ENCODE measurements at regions not wholly inside any gene's neighbourhood (a gene's known extent, or its start where the extent isn't known, plus 50 kb on each side); places are given as distances from the start of the nearest gene placed in this dataset.

GRCh38 chr3:67305160-67305559, 307.1 kb downstream of the KBTBD8 start:
- Histone ChIP-seq H3K4me3 (ENCODE audit: low read length) (no peak overlapping the region), H3K4me1 (ENCODE audit: control insufficient read depth, insufficient read depth, low read length) (no peaks in the 10 kb centered on the region), H3K27ac (ENCODE audit: low read length) (no peak overlapping the region), H3K27me3 (ENCODE audit: control insufficient read depth, insufficient read depth) (no peaks in the 10 kb centered on the region), H3K9me3 (ENCODE audit: control insufficient read depth, low read length) (no peaks in the 10 kb centered on the region)
- 78% methylated on average over 2 of the region's 2 CpGs for WGBS
- ATAC-seq (no peak), DNase-seq (no peak)
- intact Hi-C loops (cut with DNase I): no loop called here

DNA sequence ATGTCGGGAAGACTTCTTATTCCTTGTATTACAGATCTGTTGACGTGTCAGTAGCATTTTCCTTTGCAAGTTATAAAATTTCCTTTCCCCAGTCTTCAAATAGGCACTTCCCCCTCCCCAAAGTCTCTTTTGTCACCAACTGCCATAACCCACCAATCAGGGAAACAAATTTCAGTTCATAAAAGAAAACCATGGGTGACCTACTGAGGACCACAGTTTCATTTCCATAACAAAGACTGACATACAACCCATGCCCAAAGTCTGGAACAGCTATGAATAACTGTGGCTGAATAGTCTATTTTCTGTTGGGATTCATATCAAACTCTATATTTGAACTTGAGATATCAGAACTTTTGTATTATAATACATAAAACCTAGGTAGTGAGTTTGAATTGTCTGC, 307.8 kb downstream of the KBTBD8 start:
- ATAC-seq: no peak
- no peaks in the 10 kb centered on the region for H3K4me1 ChIP-seq (ENCODE audit: control insufficient read depth, insufficient read depth, low read length)
- 66% methylated on average over 2 of the region's 2 CpGs for whole genome bisulfite sequencing
- H3K9me3 ChIP-seq (ENCODE audit: control insufficient read depth, low read length): no peaks in the 10 kb centered on the region
- no peak overlapping the region for H3K4me3 ChIP-seq (ENCODE audit: low read length)
- no peaks in the 10 kb centered on the region for H3K27me3 ChIP-seq (ENCODE audit: control insufficient read depth, insufficient read depth)
- no peak overlapping the region for H3K27ac ChIP-seq (ENCODE audit: low read length)
- intact Hi-C loops (cut with DNase I): no loop called here
- no peak for DNase-seq

- intact Hi-C loops (cut with DNase I): no loop called here
- H3K9me3 ChIP-seq (ENCODE audit: control insufficient read depth, low read length): no peaks in the 10 kb centered on the region
- H3K27me3 ChIP-seq (ENCODE audit: control insufficient read depth, insufficient read depth): no peaks in the 10 kb centered on the region
- H3K4me1 ChIP-seq (ENCODE audit: control insufficient read depth, insufficient read depth, low read length): no peaks in the 10 kb centered on the region
- no peak overlapping the region for H3K4me3 ChIP-seq (ENCODE audit: low read length)
- DNase-seq: no peak
- no peak for ATAC-seq
- no peak overlapping the region for H3K27ac ChIP-seq (ENCODE audit: low read length)
- WGBS: 85% methylated on average over 4 of the region's 4 CpGs
Measured at GRCh38 chr3:67311440-67311839, 313.3 kb downstream of the KBTBD8 start.

DNA sequence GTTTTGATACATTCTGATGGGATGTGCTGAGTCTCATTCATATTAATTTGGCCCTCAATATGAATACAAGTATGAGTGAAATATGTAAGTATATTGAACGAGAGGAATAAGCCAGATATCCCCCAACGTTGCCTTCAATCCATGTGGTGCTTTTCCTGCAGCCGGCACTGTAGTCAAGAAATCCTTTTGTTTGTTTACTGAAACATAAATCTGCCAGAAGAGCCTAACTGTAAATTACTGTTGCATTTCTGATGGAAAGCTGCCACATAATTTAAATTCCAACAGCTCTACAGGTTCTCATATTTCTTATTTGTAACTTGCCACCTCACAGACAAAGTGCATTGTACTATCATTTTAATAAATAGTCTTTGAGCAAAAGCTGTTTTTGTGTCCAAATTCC, 314.0 kb downstream of the KBTBD8 start:
- no peaks in the 10 kb centered on the region for H3K27me3 ChIP-seq (ENCODE audit: control insufficient read depth, insufficient read depth)
- H3K4me3 ChIP-seq (ENCODE audit: low read length): no peak overlapping the region
- H3K9me3 ChIP-seq (ENCODE audit: control insufficient read depth, low read length): no peaks in the 10 kb centered on the region
- intact Hi-C loops (cut with DNase I): no loop called here
- no peak overlapping the region for H3K27ac ChIP-seq (ENCODE audit: low read length)
- ATAC-seq (no peak), DNase-seq (no peak)
- 49% methylated on average over 3 of the region's 3 CpGs for WGBS
- no peaks in the 10 kb centered on the region for H3K4me1 ChIP-seq (ENCODE audit: control insufficient read depth, insufficient read depth, low read length)

DNA sequence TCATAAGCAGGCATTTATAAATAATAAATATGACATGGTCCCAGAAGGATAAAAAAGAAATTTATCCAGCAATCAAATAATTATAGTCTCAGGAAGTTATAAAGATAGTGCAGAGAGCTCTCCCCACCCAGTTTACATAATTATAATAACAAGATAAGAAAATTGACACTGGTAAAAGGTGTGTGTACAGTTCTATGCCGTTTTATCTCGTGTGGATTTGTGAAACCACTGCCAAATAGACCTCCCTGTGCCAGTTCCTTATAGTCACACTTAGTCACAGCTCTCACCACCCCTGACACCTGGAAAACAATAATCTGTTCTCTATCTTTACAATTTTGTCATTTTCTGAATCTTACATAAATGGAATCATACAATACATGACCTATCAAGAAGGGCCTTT, 320.1 kb downstream of the KBTBD8 start:
- ATAC-seq (no peak), DNase-seq (no peak)
- Histone ChIP-seq H3K4me3 (ENCODE audit: low read length) (no peak overlapping the region), H3K27me3 (ENCODE audit: control insufficient read depth, insufficient read depth) (no peaks in the 10 kb centered on the region), H3K27ac (ENCODE audit: low read length) (no peak overlapping the region), H3K9me3 (ENCODE audit: control insufficient read depth, low read length) (no peaks in the 10 kb centered on the region), H3K4me1 (ENCODE audit: control insufficient read depth, insufficient read depth, low read length) (no peaks in the 10 kb centered on the region)
- intact Hi-C loops (cut with DNase I): no loop called here
- 34% methylated on average over 2 of the region's 2 CpGs for WGBS

- DNase-seq (no peak), ATAC-seq (no peak)
- intact Hi-C loops (cut with DNase I): no loop called here
- Histone ChIP-seq H3K4me3 (ENCODE audit: low read length) (no peak overlapping the region), H3K27me3 (ENCODE audit: control insufficient read depth, insufficient read depth) (no peaks in the 10 kb centered on the region), H3K27ac (ENCODE audit: low read length) (no peak overlapping the region), H3K9me3 (ENCODE audit: control insufficient read depth, low read length) (no peaks in the 10 kb centered on the region), H3K4me1 (ENCODE audit: control insufficient read depth, insufficient read depth, low read length) (no peaks in the 10 kb centered on the region)
Measured at GRCh38 chr3:67324554-67324953, 326.4 kb downstream of the KBTBD8 start.

Small RNA genes lying in the stretch of these regions (microRNA-seq; reads per million reads assigned to microRNA genes)
- 0 reads per million in 2 donors for gene MIR4272

Measured in right cardiac atrium (tissue), 5 donors.